Esophagus (tissue), 2 donors: ENCODE measurements at regions not wholly inside any gene's neighbourhood (a gene's known extent, or its start where the extent isn't known, plus 50 kb on each side); places are given as distances from the start of the nearest gene placed in this dataset.
A peak's percentile ranks its signal among the peaks of the same experiment; 100 is the strongest.

Source experiments
- H3K27ac ChIP-seq, 2 donors: one replicate each; pipeline ENCODE4 v1.5.1; 2013; ENCODE audit warnings: low read depth in 2 of 2, mild to moderate bottlenecking in 2 of 2, inconsistent platforms in 1 of 2, low read length in 1 of 2, moderate library complexity in 1 of 2
- H3K27me3 ChIP-seq, 2 donors: one replicate each; pipeline ENCODE4 v1.6.1; 2013; ENCODE audit warnings: low read length in 2 of 2, control low read depth in 1 of 2, mild to moderate bottlenecking in 1 of 2; ENCODE audit not compliant: insufficient read depth in 2 of 2, control insufficient read depth in 1 of 2
- H3K36me3 ChIP-seq, 2 donors: one replicate each; pipeline ENCODE4 v1.6.1; 2013; ENCODE audit warnings: low read length in 1 of 2; ENCODE audit not compliant: control insufficient read depth in 2 of 2, insufficient read depth in 2 of 2
- H3K4me1 ChIP-seq, 2 donors: one replicate each; pipeline ENCODE4 v1.6.1; 2013; ENCODE audit warnings: low read length in 1 of 2; ENCODE audit not compliant: control insufficient read depth in 2 of 2, insufficient read depth in 2 of 2
- H3K4me3 ChIP-seq, 2 donors: one replicate each; pipeline ENCODE4 v1.5.1; 2013; ENCODE audit warnings: low read length in 2 of 2, mild to moderate bottlenecking in 2 of 2, low read depth in 1 of 2, moderate library complexity in 1 of 2
- H3K9me3 ChIP-seq, 2 donors: one replicate each; pipeline ENCODE4 v1.6.1; 2013; ENCODE audit warnings: mild to moderate bottlenecking in 2 of 2, low read depth in 1 of 2, low read length in 1 of 2, moderate library complexity in 1 of 2; ENCODE audit not compliant: control insufficient read depth in 2 of 2, insufficient read depth in 1 of 2
- WGBS, 2 donors: extraction: QIAGEN DNeasy Blood & Tissue Kit; methylation state at CpG; one replicate each; pipeline ENCODE4 v1.1.7; 2013; 5-methylcytosine and 5-hydroxymethylcytosine counted together
- donor health status: healthy with polysubstance abuse.
- donor health status: Bipolar disorder and iron deficiency.

DNA sequence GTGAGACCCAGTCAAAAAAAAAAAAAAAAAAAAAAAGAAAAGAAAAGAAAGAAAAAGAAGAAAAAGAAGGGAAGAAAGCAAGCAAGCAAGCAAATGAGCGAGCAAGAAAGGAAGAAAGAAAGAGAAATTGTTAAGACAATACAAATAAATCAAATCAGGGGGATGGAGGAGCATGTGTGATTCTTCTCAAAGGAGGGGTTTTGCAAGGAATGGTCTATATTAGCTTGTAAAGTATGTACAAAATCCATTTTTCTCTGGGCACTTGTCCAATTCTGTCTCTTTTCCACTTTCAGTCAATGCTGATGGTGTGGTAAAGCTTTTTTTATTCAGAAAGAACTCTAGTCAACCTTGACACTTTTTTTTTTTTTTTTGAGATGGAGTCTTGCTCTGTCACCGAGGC, 133.7 kb upstream of the TNFAIP3 start:
- no peak overlapping the region for H3K27ac ChIP-seq
- H3K4me3 ChIP-seq, result no peak overlapping the region
- no peaks in the 10 kb centered on the region for H3K36me3 ChIP-seq
- no peaks in the 10 kb centered on the region for H3K27me3 ChIP-seq
- H3K4me1 ChIP-seq, result peaks cover 0 to 2% of the 10 kb centered on the region in 2 donors
- H3K9me3 ChIP-seq, result no peaks in the 10 kb centered on the region
- 85 to 93% methylated on average over 2 of the region's 2 CpGs for WGBS, 2 donors

DNA sequence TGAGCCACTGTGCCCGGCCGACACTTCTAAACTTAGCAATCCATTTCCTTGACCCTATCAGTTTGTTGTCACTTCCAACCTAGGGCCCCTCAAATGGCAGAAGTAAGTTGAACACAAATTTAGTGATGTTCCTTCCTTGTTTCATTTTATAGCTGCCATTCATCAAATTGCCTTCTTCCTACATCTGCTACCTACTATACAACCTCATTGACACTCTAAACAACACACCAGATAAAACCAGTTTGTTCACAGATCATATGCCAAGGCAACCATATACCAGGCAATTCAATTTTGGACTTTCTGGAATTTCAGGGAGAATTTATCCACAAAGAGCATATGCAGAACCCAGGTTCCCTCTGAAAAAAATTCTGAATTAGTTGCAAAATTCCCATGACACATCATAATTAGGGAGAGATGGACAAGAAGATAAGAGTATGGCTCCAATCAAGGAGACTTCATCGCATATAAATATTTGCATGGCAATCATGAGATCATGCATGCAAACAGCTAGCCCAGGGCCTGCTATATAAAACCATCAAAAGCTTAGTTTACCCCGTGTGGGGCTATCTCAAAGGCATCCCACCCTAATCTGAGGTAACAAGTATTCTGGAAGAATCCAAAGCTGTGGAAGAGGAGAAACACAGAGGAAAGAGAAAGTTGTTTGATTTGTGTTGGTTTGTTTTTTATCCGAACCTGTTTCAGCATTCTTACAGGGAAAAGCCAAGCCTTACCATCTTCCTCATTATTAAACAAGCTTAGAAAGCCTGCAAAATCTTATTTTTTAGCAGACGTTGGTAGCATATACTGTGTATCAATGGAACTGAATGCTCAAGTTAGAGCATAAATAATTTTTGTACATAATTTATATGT, 132.8 kb upstream of the TNFAIP3 start:
- H3K9me3 ChIP-seq, result no peaks in the 10 kb centered on the region
- H3K4me1 ChIP-seq, result no peaks in the 10 kb centered on the region
- no peak overlapping the region for H3K4me3 ChIP-seq
- no peak overlapping the region for H3K27ac ChIP-seq
- no peaks in the 10 kb centered on the region for H3K27me3 ChIP-seq
- 83 to 90% methylated on average over 6 of the region's 6 CpGs for WGBS, 2 donors
- no peaks in the 10 kb centered on the region for H3K36me3 ChIP-seq

DNA sequence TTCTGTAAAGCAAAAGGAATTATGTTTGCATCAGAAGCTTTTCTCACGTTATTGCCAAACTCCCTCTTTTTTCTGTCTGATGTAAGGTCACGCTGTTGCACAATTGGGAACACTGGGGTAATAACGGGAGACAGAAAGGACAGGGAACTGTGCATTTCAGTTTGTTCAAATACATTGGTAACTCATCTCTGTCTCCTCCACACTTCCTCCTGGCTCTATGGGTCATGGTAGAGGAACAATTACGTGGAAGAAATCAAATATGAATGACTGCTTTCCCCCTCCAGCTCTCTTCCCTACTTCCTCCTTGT, 132.2 kb upstream of the TNFAIP3 start:
- H3K4me3 ChIP-seq, result no peak overlapping the region
- no peaks in the 10 kb centered on the region for H3K9me3 ChIP-seq
- H3K27me3 ChIP-seq, result no peaks in the 10 kb centered on the region
- 76 to 88% methylated on average over 4 of the region's 4 CpGs for WGBS, 2 donors
- H3K4me1 ChIP-seq, result no peaks in the 10 kb centered on the region
- no peaks in the 10 kb centered on the region for H3K36me3 ChIP-seq
- H3K27ac ChIP-seq, result no peak overlapping the region

DNA sequence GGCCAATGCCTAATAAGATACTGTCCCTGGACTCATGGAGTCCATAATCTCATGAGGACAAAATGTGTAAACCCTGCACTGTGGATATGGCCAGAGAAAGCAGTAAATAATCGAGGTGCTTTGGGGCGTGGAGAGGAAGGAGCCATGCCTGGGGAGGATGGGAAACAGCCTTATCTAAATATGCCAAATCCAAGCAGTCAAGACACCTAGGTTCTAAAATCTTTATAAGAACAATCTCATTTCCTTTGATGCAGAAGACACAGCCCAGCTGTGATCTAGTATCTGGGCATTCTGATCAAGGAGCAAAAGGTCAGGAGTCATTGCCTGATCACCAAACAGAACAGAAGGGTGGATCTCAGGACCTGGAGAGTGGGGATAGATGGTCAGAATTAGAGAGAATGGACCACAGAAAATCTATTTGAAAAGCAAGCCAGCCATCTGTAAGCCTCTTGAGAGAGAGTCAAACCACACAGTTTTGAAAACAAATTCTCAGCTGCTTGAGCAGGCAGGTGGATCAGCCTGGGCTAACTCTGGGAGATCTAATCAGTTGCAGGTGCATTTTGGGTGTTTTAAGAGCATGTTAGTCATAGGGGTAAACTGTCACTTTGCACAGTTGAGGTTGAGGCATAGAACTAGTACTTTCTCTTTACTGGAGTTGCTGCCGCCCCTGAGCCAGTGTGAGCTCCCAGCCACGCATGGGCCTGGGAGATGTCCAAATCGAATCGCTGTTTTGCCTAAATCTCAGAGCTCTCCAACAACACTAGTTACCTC, 130.8 kb upstream of the TNFAIP3 start:
- Histone ChIP-seq H3K4me3 (no peak overlapping the region), H3K9me3 (no peaks in the 10 kb centered on the region), H3K27ac (peak overlapping the region in 1 of 2 donors; percentile 1), H3K27me3 (no peaks in the 10 kb centered on the region), H3K4me1 (no peaks in the 10 kb centered on the region), H3K36me3 (no peaks in the 10 kb centered on the region)
- 77 to 80% methylated on average over 6 of the region's 6 CpGs for WGBS, 2 donors

DNA sequence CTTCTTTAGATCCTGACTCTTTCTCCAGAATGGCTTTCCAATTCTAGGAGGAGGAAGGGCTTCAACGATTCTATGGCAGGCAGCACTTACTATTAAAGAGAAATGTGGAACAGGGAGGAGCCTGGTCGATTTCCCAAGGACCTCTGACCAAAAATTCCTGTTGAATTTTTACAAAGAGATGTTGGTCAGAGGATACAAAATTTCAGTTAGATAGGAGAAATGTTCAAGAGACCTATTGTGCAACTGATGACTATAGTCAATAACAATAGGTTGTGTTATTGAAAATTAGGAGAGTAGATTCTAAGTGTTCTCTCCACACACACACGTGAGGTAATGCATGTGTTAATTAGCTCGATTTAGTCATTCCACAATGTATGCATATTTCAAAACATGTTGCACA, 130.1 kb upstream of the TNFAIP3 start:
- 74 to 81% methylated on average over 4 of the region's 4 CpGs for WGBS, 2 donors
- Histone ChIP-seq H3K36me3 (no peaks in the 10 kb centered on the region), H3K4me3 (no peak overlapping the region), H3K27me3 (no peaks in the 10 kb centered on the region), H3K9me3 (no peaks in the 10 kb centered on the region), H3K27ac (no peak overlapping the region), H3K4me1 (no peaks in the 10 kb centered on the region)

DNA sequence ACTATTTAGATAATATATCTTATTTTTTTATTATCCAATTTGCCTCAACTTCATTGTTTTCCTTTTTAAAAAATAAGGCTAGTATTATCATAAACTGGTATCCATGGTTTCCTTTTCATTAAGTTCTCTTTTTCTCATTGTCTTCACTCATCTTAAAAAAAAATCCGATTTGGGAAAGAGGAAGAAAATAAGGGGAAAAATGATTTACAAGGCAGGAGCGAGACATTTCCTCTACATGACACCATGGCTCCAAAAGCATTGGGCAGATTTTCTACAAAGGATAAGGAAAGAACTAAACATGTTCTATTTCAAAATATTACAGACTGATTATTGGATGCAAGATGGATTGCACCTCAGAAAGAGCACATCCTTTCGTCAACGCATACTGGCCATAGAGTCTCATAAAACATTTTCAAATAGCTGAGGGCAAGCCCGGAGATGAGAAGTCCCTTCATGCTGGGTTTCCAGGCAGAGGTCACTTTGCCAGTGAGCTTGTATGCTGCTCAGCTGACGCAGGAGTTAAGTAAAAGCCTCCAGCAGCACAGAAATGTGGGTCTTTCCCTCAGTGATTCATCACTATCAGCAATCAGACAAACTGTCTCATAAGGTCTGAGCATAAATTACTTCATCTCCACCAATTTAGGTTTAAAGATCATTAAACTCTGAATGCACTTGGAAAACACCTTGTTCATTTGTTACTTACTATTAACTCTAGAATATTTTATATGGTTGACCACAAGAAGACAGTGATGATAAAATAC, 129.0 kb upstream of the TNFAIP3 start:
- H3K4me1 ChIP-seq, result no peaks in the 10 kb centered on the region
- no peak overlapping the region for H3K4me3 ChIP-seq
- 62 to 74% methylated on average over 6 of the region's 6 CpGs for WGBS, 2 donors
- no peaks in the 10 kb centered on the region for H3K9me3 ChIP-seq
- no peaks in the 10 kb centered on the region for H3K27me3 ChIP-seq
- H3K27ac ChIP-seq, result no peak overlapping the region
- H3K36me3 ChIP-seq, result no peaks in the 10 kb centered on the region

DNA sequence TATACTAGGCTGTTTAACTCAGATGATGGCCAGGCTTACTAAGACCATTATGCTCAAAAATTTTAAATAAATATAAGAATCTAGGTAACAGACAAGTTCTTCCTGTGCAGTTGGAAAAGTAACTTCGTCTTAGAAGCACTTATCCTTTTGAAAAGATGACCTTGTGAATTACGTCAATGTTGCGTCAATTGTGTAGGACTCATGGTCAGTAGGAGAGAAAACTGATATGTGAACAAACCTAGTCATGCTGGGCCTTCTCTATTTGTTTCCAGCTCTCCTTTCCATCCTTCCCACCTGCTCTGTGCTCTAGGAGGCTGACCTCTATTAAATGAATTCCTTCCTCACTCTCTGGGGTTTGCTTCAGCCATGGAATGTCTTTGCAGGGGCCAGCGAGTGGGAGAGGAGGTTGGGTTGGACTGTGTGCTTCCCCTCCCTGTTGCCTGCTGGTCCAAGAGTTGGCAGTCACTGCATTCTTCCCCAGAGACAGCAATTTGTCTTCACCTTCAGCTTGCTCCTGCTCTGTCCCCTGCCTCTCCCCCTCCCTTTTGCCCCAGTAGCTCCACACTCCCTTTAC, 128.0 kb upstream of the TNFAIP3 start:
- Histone ChIP-seq H3K4me3 (no peak overlapping the region), H3K27ac (no peak overlapping the region), H3K27me3 (no peaks in the 10 kb centered on the region), H3K4me1 (no peaks in the 10 kb centered on the region), H3K36me3 (no peaks in the 10 kb centered on the region), H3K9me3 (no peaks in the 10 kb centered on the region)
- 88 to 92% methylated on average over 4 of the region's 4 CpGs for WGBS, 2 donors

DNA sequence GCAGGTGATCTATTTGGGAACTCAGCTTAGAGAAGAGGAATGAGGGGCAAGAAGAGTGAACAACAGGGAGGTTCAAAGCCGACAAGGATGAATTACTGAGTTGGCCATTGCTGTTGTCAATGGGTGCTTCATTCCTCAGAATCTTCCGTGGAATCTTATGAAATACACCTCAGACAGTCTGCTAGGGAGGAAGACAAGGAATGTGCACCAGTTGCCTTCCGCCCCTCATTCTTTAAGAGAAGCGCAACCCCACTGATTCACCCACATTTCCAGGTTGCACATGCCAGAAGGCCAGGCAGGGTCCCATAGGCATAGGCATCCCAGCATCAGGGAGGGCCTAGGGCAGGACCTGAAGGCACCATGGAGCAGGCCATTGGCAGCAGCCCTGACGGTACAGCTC, 127.5 kb upstream of the TNFAIP3 start:
- Histone ChIP-seq H3K27me3 (no peaks in the 10 kb centered on the region), H3K27ac (no peak overlapping the region), H3K9me3 (no peaks in the 10 kb centered on the region), H3K36me3 (no peaks in the 10 kb centered on the region), H3K4me3 (no peak overlapping the region), H3K4me1 (no peaks in the 10 kb centered on the region)
- WGBS, 2 donors, result 97 to 98% methylated on average over 5 of the region's 5 CpGs

DNA sequence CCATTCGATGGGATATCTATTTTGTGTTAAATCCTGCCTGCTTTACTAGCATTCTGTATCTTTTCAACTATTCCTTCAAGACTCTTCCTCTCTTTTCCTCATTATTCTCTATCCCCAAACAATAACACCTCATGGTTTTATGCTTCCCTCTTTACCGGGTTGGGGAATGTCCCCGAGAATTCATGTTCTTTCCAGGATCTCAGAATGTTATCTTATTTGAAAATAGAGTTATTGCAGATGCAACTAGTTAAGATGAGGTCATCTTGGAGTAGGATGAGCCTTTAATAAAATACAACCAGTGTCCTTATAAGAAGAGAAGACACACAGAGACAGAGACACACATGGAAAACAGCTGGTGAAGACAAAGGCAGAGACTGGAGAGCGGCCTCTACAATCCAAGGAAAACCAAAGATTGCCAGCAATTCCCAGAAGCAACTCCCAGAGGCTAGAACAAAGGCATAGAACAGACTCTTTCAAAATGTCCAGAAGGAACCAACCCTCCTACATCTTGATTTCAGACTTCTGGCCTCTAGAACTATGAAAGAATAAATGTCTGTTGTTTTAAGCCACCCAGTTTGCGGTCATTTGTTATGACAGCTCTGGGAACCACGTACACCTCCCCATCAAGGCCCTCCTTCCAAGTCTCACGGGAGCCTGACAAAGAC, 126.8 kb upstream of the TNFAIP3 start:
- WGBS, 2 donors, result 82 to 85% methylated on average over 7 of the region's 7 CpGs
- Histone ChIP-seq H3K27me3 (no peaks in the 10 kb centered on the region), H3K9me3 (no peaks in the 10 kb centered on the region), H3K4me3 (no peak overlapping the region), H3K27ac (no peak overlapping the region), H3K4me1 (no peaks in the 10 kb centered on the region), H3K36me3 (no peaks in the 10 kb centered on the region)
